ENCODE measurements at regions not wholly inside any gene's neighbourhood (a gene's known extent, or its start where the extent isn't known, plus 50 kb on each side); places are given as distances from the start of the nearest gene placed in this dataset.

DNA sequence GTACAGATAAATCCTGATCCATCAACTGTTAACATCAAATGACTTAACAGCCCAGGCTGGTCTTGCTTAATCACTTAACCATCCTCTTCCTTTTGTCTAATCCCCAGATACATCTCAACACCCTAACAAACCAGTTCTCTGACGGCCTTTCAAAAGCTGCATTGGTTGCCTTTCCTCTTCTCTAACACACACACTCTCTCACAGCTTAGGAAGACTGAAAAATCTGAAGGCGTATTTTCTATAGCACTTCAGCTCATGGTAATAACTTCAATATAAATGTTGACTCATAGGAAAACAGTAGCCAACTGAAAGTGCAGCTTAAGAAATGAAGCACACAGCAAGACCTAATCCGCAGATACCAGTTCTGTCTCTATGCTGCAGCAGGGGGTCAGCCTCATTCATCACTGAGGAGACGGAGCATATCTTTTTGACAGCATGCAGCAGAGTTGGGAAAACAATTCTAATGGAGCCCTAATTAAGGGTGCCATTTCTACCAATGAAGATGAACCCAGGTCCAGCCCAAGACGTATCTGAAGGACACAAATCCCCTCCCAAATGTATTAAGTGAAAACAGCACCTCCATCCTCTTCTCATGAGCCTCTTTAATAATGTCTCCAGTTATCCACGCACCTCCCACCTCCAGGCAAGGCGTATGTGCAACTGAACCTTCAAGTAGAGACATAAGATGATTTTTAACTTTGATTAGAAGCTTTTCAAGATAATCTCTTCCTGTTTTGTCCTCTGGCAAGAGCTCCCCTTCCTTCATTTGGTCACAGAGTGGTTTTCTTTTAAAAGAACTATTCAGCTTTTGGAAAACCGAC lies 211.7 kb upstream of the NFE2L3 start:
- intact Hi-C loops (cut with micrococcal nuclease), result no loop called here
- Histone ChIP-seq H3K27me3 (ENCODE audit: low read depth) (peaks cover 86% of the 10 kb centered on the region), H3K4me1 (no peaks in the 10 kb centered on the region), H3K4me3 (no peak overlapping the region), H3K27ac (replicated peaks) (no peak overlapping the region), H3K36me3 (no peaks in the 10 kb centered on the region), H3K9me3 (replicated peaks) (peaks cover 13% of the 10 kb centered on the region)
- no peak for DNase-seq
- TF ChIP-seq, protein P1, sequence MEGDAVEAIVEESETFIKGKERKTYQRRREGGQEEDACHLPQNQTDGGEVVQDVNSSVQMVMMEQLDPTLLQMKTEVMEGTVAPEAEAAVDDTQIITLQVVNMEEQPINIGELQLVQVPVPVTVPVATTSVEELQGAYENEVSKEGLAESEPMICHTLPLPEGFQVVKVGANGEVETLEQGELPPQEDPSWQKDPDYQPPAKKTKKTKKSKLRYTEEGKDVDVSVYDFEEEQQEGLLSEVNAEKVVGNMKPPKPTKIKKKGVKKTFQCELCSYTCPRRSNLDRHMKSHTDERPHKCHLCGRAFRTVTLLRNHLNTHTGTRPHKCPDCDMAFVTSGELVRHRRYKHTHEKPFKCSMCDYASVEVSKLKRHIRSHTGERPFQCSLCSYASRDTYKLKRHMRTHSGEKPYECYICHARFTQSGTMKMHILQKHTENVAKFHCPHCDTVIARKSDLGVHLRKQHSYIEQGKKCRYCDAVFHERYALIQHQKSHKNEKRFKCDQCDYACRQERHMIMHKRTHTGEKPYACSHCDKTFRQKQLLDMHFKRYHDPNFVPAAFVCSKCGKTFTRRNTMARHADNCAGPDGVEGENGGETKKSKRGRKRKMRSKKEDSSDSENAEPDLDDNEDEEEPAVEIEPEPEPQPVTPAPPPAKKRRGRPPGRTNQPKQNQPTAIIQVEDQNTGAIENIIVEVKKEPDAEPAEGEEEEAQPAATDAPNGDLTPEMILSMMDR (IDR thresholded peaks at IDR 0.05; ENCODE audit: borderline replicate concordance), result no peak

DNA sequence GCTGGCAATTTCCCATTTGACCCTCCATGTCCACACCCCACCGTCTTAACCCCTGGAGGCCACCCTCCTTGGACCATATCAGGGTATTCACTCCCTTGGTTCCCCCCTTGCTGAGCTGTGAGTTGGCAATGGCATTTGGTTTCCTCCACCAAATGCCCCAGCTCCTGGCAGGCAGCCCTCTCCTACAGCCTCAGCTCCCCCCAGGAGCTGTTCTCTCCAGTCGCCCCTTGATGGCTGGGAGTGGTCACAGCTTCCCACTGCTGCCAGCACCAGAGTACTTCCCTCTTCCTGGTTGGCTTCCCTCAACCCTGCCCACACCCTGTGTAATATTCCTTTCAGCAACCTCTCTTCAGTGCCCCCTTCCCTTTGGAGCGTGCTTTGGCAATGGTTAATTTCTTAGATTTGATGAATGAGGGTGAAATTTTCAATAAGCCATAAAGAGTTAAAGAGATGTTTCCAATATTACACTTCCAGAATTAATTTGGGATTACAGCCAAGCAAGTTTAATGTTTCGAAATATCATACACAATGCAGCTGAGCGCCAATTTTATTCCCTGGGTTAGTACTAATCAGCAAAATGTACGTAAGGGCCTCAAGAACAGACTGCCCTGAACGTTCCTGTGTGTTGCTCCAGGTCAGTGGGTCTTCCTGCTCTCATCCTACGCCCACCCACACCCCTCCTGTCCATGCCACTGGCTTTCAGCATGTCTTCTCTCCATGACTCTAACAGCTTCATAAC lies 207.1 kb upstream of the NFE2L3 start:
- no peak overlapping the region for H3K27ac ChIP-seq (replicated peaks)
- H3K4me1 ChIP-seq, result peaks cover 9% of the 10 kb centered on the region
- no peaks in the 10 kb centered on the region for H3K36me3 ChIP-seq
- H3K27me3 ChIP-seq (ENCODE audit: low read depth), result peaks cover 83% of the 10 kb centered on the region
- TF ChIP-seq, protein P1 (IDR thresholded peaks at IDR 0.05; ENCODE audit: borderline replicate concordance), result no peak
- no peak overlapping the region for H3K4me3 ChIP-seq
- H3K9me3 ChIP-seq (replicated peaks), result no peaks in the 10 kb centered on the region
- DNase-seq, result no peak
- intact Hi-C loops (cut with micrococcal nuclease), result no loop called here

DNA sequence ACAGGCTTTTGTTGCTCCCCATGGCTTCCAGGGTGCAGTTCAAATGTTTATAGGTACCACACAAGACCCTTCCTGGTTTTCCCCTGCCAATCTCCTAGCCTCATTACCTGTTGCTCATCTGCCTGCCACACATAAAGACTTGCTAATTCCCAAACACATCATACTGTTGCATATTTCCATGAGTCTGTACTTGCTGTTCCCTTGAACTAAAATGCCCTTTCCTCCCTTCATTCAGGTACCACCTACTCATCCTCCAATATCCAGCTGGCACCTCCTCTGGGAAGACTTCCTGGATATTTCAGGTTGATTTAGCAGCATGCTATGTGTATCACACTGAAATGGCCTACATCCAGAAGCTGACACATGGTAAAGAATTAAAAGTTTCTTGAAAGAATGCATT lies 206.4 kb upstream of the NFE2L3 start:
- no peak overlapping the region for H3K4me3 ChIP-seq
- intact Hi-C loops (cut with micrococcal nuclease), result no loop called here
- H3K36me3 ChIP-seq, result no peaks in the 10 kb centered on the region
- peaks cover 83% of the 10 kb centered on the region for H3K27me3 ChIP-seq (ENCODE audit: low read depth)
- TF ChIP-seq, protein P1 (IDR thresholded peaks at IDR 0.05; ENCODE audit: borderline replicate concordance), result no peak
- no peaks in the 10 kb centered on the region for H3K9me3 ChIP-seq (replicated peaks)
- H3K4me1 ChIP-seq, result peaks cover 15% of the 10 kb centered on the region
- no peak overlapping the region for H3K27ac ChIP-seq (replicated peaks)
- DNase-seq, result no peak

DNA sequence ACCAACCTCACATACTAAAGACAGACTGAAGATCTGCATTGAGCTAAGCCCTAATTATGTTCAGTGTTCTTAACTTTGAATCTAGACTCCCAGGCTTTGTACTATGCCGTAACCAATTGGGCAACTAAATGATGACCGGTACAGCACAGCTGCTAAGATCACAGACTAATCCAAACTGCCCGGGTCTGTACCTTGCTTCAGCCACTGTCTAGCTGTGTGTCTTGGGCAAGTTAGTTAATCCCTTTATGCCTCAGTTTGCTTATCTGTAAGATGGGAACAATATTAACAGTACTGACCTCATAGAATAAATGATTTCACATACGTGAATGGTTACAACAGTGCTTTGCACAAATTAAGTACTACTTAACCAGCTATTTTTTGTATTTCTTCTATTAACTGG lies 205.8 kb upstream of the NFE2L3 start:
- intact Hi-C loops (cut with micrococcal nuclease), result no loop called here
- Histone ChIP-seq H3K27me3 (ENCODE audit: low read depth) (peaks cover 83% of the 10 kb centered on the region), H3K27ac (replicated peaks) (no peak overlapping the region), H3K4me3 (no peak overlapping the region), H3K4me1 (peaks cover 20% of the 10 kb centered on the region), H3K36me3 (no peaks in the 10 kb centered on the region), H3K9me3 (replicated peaks) (no peaks in the 10 kb centered on the region)
- TF ChIP-seq, protein P1 (IDR thresholded peaks at IDR 0.05; ENCODE audit: borderline replicate concordance), result no peak
- DNase-seq, result no peak

DNA sequence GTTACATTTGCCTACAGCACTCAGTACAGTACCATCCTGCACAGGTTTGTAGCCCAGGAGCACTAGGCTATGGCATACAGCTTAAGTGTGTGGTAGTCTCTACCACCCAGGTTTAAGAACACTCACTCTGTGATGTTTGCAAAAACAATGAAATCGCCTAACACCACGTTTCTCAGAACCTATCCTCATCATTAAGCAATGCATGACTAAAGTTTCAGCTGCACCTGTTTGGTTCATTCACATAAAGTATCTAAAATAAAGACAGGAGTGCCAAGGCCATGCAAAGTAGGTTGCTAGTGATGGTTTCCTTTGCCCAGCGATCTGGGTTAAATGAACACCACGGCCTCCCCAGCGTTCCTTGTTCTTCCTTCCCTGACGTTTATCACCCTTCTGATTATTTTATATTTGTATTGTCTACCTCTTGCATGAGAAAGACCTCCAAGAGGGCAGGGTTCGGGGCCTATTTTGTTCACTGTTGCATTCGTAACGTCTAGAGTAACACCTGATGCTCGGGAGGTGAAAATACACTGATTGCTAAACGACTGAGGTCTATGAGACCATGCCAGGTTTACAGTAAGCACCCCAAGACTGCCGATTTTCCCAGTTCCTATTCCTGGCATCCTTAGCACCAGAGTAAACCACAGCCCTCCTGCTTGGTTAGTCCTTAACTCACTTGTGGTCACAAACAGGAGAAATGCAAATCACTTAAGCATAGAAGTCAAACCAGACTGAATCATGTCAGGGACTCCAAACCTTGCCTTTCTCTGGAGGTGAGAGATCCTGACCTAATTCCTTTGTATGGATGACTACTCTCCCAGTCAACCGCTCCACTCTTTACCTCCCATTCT lies 204.1 kb upstream of the NFE2L3 start:
- H3K27me3 ChIP-seq (ENCODE audit: low read depth), result peaks cover 69% of the 10 kb centered on the region
- H3K36me3 ChIP-seq, result no peaks in the 10 kb centered on the region
- TF ChIP-seq, protein P1 (IDR thresholded peaks at IDR 0.05; ENCODE audit: borderline replicate concordance), result no peak
- no peak overlapping the region for H3K4me3 ChIP-seq
- no peaks in the 10 kb centered on the region for H3K9me3 ChIP-seq (replicated peaks)
- intact Hi-C loops (cut with micrococcal nuclease), result no loop called here
- DNase-seq, result no peak
- H3K4me1 ChIP-seq, result peaks cover 27% of the 10 kb centered on the region
- H3K27ac ChIP-seq (replicated peaks), result no peak overlapping the region

All from left ventricle myocardium inferior (tissue), 1 donor.